Stimulated activated CD4-positive, alpha-beta T cell treated with anti-CD3 and anti-CD28 coated beads, Interleukin-4, amount 100 ng/mL, for 4 hours (primary cell): ENCODE measurements at regions not wholly inside any gene's neighbourhood (a gene's known extent, or its start where the extent isn't known, plus 50 kb on each side); places are given as distances from the start of the nearest gene placed in this dataset.
"Not testable (repeated sequence)": the region's sequence is repeated elsewhere in the genome, so short reads cannot be mapped to it uniquely, and the experiment has no call there.

ENCODE experiments used
- DNase-seq, 2 experiments: peaks; one replicate each; pipeline ENCODE4 v3.0.0-alpha.2; 2020

DNA sequence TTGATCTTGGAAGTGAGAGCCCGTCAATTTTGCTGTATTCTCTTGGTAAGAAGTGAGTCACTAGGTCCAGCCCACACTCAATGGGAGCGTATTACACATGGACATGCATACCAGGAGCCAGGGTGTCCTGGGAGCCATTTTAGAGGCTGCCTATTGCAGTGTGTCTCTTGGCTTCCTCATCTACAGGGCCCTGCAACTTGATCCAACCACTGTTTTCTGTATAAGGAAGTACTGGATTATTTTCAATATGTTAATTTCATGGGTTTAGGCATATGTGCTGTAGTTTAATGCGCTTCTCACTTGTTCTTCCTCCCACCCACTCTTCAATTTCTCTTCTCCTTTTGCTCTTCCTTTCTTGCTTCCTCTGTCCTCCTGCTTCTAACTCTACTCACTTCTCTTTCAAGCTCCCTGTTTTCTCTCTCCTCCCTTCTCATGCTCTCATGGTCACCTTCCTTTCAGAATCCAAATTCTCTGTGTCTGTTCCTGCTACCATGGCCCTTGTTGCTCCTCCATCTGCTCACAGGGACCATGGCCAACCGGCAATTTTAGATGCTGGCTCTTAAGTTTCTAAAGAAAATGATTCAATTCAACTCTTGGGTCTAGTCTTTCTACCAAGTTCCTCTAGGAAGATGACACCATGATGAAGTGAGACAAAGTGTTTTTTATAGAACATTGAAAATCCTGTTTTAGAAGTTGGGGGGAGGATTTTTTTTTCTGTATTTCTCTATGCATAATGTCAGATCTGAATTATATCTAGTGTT lies 152.0 kb upstream of the ZEB2 start:
- no peak for DNase-seq

DNA sequence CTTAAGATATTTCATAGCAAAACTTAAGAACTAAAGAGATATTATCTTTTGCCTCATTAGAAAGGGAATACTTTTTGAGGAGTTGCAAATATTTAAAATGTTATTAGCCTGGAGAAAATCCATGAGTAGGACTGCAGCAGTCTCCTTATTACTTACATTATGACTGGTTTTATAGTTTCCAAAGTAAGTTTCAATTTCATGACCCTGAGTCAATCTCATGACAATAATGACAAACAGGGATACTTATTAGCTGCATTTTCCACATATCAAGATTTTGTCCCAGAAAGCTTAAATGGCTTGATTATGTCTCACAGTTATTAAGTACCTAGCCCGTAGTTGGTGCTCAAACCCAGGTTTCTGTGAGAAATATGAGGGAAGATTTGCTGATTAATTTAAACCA lies 150.8 kb upstream of the ZEB2 start:
- DNase-seq = no peak

DNA sequence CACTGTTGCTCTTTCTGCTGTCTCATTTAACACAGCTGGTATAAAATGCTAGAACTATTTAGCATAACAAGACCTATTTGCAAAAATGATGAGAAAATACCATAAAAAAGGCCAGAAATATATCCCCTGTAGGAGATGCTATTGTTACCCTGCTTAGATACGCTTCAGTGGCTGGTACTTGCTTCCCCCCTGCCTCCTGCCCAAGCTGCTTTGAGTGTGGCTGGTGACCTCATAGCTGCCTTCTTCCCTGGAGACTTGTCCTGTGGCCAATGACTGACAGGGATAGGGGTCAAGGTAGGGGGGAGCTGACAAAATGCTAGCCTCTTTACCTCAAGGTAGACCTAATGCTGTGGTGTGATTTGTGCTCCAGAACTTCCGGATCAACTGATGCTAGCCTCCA lies 150.2 kb upstream of the ZEB2 start:
- DNase-seq = no peak

DNA sequence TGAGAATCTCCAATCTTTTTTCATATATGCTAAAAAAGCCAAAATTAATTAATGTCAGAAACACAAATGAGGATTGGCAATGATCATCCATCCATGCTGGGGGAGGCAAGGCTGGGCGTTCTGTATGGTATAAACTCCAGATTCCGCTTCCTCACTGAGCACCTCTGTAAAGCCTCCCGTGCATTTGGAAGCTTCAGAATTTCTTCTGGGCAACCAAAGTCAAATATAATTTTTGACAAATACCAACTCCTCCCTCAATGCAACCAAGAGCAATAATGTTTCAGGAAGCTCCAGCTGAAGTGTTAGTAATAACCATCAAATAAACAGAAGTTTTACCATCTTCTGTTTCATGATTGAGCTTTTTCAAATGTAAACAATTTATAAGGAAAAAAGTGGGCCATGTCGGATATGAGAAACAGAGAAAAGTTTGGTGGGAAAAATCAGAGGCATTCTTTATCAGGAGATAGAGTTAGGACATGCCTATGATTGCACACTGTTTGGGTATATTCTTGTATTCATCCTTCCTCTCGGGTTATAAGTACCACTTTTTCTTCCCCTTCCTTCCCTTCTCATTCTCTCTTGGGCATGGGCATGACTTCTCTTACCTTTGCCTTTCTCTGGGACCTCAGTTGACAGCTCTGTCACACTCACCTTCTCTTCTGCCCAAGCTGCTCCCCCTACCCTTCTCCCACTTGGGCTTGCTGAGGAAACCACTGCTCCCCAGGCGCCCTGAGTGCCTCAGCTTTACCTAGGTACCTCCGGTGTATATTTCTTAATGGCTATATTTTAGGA lies 149.5 kb upstream of the ZEB2 start:
- DNase-seq = no peak

GRCh38 chr2:144668493-144669110 lies 148.7 kb upstream of the ZEB2 start:
- DNase-seq = no peak

- no peak for DNase-seq
Observed at GRCh38 chr2:144666032-144666431, 146.1 kb upstream of the ZEB2 start.

DNA sequence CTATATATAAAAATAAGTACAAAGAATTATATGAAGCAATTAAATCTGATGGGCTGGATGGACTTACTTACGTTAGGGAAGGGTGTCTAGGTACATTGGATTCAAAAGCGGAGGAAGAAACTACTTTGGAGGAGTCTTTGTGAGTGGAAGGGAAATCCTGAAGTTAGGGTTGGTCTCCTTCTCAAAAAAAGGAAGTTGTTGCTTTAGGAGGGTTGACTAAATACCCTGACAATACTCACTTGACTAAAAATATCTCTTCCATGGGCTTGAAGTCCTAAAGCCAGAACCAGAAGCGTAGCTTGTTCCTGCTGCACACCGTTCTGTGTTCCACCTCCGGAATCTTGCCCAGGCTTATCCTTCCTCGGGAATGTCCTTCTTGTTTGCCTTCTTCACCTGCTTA lies 143.3 kb upstream of the ZEB2 start:
- DNase-seq = no peak

GRCh38 chr2:144660518-144661316 lies 140.8 kb upstream of the ZEB2 start:
- DNase-seq = no peak

DNA sequence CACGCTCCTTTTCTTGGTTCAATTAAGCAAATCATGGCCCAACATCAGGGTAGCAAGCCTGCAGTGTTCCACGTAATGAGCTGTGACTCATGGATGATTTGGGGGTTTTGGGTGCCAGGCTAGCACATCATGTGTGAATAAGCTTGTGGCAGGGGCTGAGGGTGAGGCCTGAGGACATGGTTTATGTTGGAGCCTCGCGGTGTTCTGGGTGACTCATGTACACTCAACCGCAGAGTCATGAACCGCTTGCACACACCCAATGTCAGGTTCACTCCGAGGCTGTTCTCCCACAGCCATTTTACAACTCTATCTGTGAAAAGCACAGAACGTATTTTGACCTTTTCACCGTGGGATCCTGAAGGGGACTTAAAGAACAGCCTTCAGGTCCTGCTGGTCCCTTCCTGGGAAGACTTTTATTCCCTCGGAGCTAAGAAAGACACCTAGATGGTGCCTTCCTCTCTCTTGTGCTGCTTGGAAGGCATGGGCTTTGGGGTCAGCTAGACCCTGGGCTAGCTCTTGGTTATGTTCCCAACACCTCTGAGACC lies 139.9 kb upstream of the ZEB2 start:
- peak; percentile 2 to 28 for DNase-seq

GRCh38 chr2:144654523-144654922 lies 134.6 kb upstream of the ZEB2 start:
- no peak for DNase-seq

DNA sequence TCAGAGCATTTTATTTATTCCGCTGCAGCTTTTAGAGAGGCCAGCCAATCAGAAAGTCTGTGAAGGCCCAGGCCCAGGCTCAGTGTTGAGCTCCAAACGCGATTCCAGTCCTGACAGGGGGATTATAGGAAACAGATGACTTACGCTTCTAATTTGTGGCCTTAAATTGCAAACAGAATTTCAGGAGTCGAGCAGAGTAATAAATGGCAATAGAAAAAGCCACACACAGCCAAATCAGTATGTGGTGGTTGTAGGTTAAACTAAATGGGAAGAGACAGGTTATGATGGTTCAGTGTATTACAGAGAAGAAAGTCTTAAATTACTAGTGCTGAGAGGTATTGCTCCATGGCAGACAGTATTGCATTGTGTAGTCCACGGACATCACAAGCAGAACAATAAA lies 131.0 kb upstream of the ZEB2 start:
- no peak for DNase-seq

DNA sequence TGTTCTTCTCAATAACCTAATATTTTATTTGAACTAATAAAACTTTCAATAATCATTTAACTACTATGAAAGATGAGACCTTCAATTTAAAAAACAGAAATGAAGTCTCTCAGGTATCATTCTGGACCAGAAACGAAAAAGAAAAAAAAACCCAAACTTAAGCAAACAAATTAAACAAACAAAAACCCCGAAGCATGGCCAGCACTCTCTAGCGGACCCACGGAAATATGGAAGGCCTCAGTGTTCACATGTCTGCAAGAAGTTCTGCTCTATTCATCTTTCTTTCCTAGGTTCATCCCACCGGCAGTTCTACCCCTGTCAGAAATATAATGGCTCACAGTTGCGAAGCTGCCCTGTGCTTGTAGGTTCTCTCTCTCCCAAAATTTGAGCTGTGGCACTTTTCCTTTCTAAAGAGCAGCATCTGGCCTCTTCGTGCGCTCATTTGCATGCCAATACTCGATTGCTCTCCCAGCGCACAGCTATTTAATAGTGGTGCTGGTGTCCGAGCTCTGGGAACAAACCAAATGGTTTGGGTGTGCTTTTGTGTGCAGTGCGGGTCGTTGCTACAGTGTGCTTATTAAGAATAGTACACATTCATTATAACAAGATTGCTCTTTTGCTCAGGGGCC lies 129.0 kb upstream of the ZEB2 start:
- DNase-seq = no peak

DNA sequence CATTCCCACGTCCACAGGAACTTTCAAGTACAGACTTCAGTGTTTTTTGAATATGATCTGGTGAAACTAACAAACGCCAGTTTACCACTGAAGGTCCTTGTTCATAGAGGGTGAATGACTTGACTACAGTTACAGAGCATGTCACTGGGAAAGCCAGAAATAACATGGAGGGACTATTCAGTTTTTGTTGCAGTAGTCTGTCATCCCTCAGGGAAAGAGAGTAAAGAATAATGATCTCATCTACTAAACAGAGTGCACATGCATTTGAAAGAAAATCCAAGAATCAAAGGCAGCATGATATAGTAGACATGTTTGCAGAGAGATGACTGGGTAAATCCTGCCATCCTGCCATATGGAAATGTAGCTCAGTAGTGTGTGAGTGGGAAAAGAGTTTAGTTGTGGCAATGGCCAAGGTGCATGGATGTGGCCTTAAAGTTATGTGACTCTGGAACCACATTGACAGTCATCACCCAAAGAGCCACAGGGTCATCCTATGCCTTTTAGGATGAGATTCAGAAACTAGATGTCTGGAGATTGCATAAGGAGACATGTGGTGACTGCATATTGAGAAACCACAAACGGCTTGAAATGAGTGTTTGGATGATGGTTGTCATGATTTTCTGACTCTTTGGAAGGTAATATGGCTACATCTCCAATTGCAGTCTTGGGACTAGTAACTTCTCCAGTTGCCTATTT lies 125.3 kb upstream of the ZEB2 start:
- DNase-seq = no peak

DNA sequence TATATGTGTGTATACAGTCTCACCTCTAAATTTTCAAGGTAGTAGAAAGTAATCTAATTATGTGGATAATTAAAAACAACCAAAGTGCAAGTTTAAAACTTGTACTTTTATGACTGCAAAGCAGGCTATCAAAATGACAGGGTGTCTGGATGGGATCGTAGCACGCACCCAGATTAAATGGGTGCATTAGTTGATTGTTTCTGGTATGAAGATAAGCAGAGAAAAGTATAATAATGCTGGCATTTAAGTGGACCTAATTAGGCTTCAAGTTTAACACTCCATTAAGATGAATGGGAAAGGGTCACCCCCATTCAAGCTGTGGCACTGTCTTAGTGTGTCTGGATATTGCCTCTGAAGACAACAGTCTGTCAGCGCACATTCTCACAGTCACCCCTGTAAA lies 124.6 kb upstream of the ZEB2 start:
- no peak for DNase-seq

DNA sequence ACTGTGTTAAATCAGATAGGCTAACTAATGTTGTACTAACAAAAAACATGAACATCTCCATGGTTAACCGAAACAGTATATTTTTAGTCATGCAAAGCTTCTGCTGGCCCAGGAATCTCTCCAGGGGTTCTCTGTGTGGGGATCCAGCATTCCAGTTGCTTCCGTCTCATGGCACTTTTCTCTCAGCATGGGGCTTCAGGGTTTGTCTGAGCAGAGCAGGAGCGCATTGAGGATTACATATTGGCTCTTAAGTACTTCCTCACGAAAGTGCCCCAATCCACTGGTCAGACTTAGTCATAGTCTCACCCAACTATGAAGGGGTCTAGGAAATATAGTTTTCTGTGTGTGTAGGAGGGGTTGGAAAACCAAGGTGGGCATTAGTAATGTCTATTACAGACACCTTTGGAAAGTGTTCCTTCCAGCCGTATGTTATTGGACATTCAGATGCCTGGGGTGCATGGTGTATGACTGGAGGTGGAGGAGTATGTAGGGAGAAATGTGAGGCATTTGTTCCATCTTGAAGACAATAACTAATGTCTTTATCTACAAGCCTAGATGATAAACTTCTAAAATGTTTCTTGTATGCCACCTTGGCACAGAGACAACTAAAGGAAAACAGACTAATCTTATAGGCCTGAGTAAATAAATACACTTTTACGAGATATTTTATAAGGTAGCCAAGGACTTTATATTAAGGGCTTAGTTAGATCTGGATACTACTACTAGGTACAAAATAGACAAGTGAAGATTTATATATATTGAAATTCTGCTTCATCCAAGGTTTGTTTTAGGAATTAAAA lies 123.8 kb upstream of the ZEB2 start:
- no peak for DNase-seq

DNA sequence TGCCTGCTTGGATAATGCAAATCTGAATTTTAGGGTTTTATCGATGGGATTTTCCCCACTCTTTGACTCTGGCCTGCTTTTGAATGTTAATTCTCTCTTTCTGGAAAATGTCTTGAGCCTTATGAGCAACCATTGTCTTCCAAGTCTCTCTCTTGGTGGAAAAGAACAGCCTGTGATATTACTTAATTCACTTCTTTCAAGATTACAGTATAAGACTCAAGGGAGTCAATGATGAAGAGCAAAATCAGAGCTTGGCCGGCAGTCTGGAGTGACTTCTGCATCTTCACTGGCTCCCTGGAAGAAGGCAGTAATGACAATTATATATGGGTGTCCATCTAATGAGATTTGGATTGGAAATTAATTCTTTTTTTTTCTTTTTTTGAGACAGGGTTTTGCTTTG lies 122.9 kb upstream of the ZEB2 start:
- DNase-seq = no peak

GRCh38 chr2:144642131-144642530 lies 122.2 kb upstream of the ZEB2 start:
- DNase-seq = no peak

GRCh38 chr2:144638250-144638649 lies 118.3 kb upstream of the ZEB2 start:
- DNase-seq = not testable (repeated sequence)

- not testable (repeated sequence) for DNase-seq
Observed at GRCh38 chr2:144636860-144637259, 116.9 kb upstream of the ZEB2 start.

DNA sequence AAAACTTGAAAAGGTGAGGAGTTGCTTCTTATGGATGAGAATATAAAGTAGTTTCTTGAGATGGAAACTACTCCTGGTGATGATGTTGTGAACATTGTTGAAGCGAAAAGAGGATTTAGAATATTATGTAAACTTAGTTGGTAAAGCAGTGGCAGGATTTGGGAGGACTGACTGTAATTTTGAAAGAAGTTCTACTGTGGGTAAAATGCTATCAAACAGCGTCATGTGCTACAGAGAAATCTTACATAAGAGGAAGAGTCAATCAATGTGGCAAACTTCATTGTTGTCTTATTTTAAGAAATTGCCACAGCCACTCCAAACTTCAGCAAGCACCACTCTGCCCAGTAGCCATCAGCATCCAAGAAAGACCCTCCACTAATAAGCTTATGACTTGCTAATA lies 112.9 kb upstream of the ZEB2 start:
- no peak for DNase-seq

DNA sequence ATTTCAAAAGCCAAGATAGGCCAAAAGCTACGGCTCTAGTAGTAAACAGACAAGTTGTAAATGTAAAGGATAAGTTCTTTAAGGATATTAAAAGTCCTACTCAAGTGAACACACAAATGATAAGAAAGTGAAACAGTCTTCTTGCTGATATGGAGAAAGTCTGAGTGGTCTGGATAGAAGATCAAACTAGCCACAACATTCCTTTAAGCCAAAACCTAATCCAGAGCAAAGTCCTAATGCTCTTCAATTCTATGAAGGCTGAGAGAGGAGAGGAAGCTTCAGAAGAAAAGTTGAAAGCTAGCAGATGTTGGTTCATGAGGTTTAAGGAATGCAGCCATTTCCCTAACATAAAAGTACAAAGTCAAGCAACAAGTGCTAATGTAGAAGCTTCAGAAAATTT lies 111.7 kb upstream of the ZEB2 start:
- DNase-seq = no peak
